ENCODE measurements at regions not wholly inside any gene's neighbourhood (a gene's known extent, or its start where the extent isn't known, plus 50 kb on each side); places are given as distances from the start of the nearest gene placed in this dataset.

- TF ChIP-seq CTCF (IDR thresholded peaks at IDR 0.05) (no peak), EZH2 (IDR thresholded peaks at IDR 0.05; ENCODE audit: borderline replicate concordance, insufficient read depth, low read depth, low read length, poor library complexity, severe bottlenecking) (no peak)
These were observed 53.5 kb upstream of the TNS3 start for GRCh38 chr7:47635091-47636080.
